Astrocyte (in vitro differentiated cells and primary cell): ENCODE measurements at regions not wholly inside any gene's neighbourhood (a gene's known extent, or its start where the extent isn't known, plus 50 kb on each side); places are given as distances from the start of the nearest gene placed in this dataset.

ENCODE experiments used
- DNase-seq: peaks from one replicate; pipeline ENCODE4 v3.0.0-alpha.2; 2010; ENCODE audit warnings: low read depth
- FAIRE-seq: peaks from 2 replicates; lab custom pipeline; 2011; peaks lifted over from hg19 to GRCh38; lab: Jason Lieb, UNC
- H2AFZ ChIP-seq: 2 replicates; pipeline ENCODE4 v1.6.0; 2012; ENCODE audit warnings: low read depth, low read length, inconsistent platforms
- H3K27ac ChIP-seq: 2 replicates; pipeline ENCODE4 v1.5.1; 2011; ENCODE audit warnings: low read depth, low read length, inconsistent platforms
- H3K27me3 ChIP-seq: 2 replicates; pipeline ENCODE4 v1.6.0; 2011; ENCODE audit warnings: low read length, inconsistent platforms; ENCODE audit not compliant: insufficient read depth
- H3K36me3 ChIP-seq: 2 replicates; pipeline ENCODE4 v1.5.1; 2011; ENCODE audit warnings: low read length, inconsistent platforms; ENCODE audit not compliant: insufficient read depth
- H3K4me1 ChIP-seq: 2 replicates; pipeline ENCODE4 v1.5.1; 2011; ENCODE audit warnings: low read length, inconsistent platforms; ENCODE audit not compliant: insufficient read depth
- H3K4me2 ChIP-seq: 2 replicates; pipeline ENCODE4 v1.6.0; 2012; ENCODE audit warnings: low read length, inconsistent platforms
- H3K4me3 ChIP-seq: 2 replicates; pipeline ENCODE4 v1.5.1; 2011; ENCODE audit warnings: low read depth, mild to moderate bottlenecking, low read length, inconsistent platforms; ENCODE audit not compliant: insufficient read depth
- H3K79me2 ChIP-seq: 2 replicates; pipeline ENCODE4 v1.6.0; 2012; ENCODE audit warnings: mild to moderate bottlenecking, low read length, inconsistent platforms; ENCODE audit not compliant: insufficient read depth
- H3K9ac ChIP-seq: 2 replicates; pipeline ENCODE4 v1.6.0; 2012; ENCODE audit warnings: mild to moderate bottlenecking, low read length, inconsistent platforms
- H3K9me3 ChIP-seq: 2 replicates; pipeline ENCODE4 v1.5.1; 2012; ENCODE audit warnings: low read depth, mild to moderate bottlenecking, low read length, inconsistent platforms; ENCODE audit not compliant: insufficient read depth
- H4K20me1 ChIP-seq: 2 replicates; pipeline ENCODE4 v1.6.0; 2012; ENCODE audit warnings: low read length, inconsistent platforms; ENCODE audit not compliant: insufficient read depth
- H3K27ac Mint-ChIP-seq: one replicate; pipeline ENCODE4 v1.8.0; 2021; ENCODE audit warnings: mild to moderate bottlenecking, mixed read lengths; ENCODE audit not compliant: unreplicated experiment
- H3K27me3 Mint-ChIP-seq: one replicate; pipeline ENCODE4 v1.8.0; 2021; ENCODE audit warnings: low read depth, mixed read lengths; ENCODE audit not compliant: unreplicated experiment
- H3K36me3 Mint-ChIP-seq: one replicate; pipeline ENCODE4 v1.8.0; 2021; ENCODE audit warnings: low read depth, mixed read lengths; ENCODE audit not compliant: unreplicated experiment
- H3K4me1 Mint-ChIP-seq: one replicate; pipeline ENCODE4 v1.8.0; 2021; ENCODE audit warnings: low read depth, mixed read lengths; ENCODE audit not compliant: unreplicated experiment
- H3K4me3 Mint-ChIP-seq: one replicate; pipeline ENCODE4 v1.8.0; 2021; ENCODE audit warnings: mild to moderate bottlenecking, moderate library complexity, mixed read lengths; ENCODE audit not compliant: unreplicated experiment
- H3K9me3 Mint-ChIP-seq: one replicate; pipeline ENCODE4 v1.8.0; 2021; ENCODE audit warnings: mild to moderate bottlenecking, mixed read lengths; ENCODE audit not compliant: unreplicated experiment
- EZH2 ChIP-seq: IDR thresholded peaks from 2 replicates; pipeline ENCODE4 v1.6.1; 2012; ENCODE audit warnings: mild to moderate bottlenecking, low read length, inconsistent platforms; ENCODE audit not compliant: insufficient read depth
- TF ChIP-seq, protein P1 (sequence below): IDR thresholded peaks from 2 replicates; pipeline ENCODE4 v1.5.1; 2011; ENCODE audit warnings: low read depth, mild to moderate bottlenecking, inconsistent platforms, low read length, moderate library complexity; ENCODE audit not compliant: insufficient read depth

- no peaks in the 10 kb centered on the region for H4K20me1 ChIP-seq
- H3K27me3 ChIP-seq: no peaks in the 10 kb centered on the region
- no peak overlapping the region for H2AFZ ChIP-seq
- Mint-ChIP-seq H3K9me3 (no peaks in the 10 kb centered on the region), H3K36me3 (no peaks in the 10 kb centered on the region), H3K27ac (no peak overlapping the region), H3K27me3 (peaks cover 9% of the 10 kb centered on the region), H3K4me3 (no peak overlapping the region), H3K4me1 (no peaks in the 10 kb centered on the region)
- DNase-seq (no peak), FAIRE-seq (no peak)
- no peak for TF ChIP-seq EZH2
- TF ChIP-seq, protein P1, sequence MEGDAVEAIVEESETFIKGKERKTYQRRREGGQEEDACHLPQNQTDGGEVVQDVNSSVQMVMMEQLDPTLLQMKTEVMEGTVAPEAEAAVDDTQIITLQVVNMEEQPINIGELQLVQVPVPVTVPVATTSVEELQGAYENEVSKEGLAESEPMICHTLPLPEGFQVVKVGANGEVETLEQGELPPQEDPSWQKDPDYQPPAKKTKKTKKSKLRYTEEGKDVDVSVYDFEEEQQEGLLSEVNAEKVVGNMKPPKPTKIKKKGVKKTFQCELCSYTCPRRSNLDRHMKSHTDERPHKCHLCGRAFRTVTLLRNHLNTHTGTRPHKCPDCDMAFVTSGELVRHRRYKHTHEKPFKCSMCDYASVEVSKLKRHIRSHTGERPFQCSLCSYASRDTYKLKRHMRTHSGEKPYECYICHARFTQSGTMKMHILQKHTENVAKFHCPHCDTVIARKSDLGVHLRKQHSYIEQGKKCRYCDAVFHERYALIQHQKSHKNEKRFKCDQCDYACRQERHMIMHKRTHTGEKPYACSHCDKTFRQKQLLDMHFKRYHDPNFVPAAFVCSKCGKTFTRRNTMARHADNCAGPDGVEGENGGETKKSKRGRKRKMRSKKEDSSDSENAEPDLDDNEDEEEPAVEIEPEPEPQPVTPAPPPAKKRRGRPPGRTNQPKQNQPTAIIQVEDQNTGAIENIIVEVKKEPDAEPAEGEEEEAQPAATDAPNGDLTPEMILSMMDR: no peak
- H3K4me1 ChIP-seq: no peaks in the 10 kb centered on the region
- H3K9me3 ChIP-seq: no peaks in the 10 kb centered on the region
- H3K4me2 ChIP-seq: no peak overlapping the region
- no peaks in the 10 kb centered on the region for H3K36me3 ChIP-seq
- no peak overlapping the region for H3K27ac ChIP-seq
- H3K9ac ChIP-seq: no peak overlapping the region
- H3K4me3 ChIP-seq: no peak overlapping the region
- no peaks in the 10 kb centered on the region for H3K79me2 ChIP-seq
These were observed 50.6 kb upstream of the EXOC2 start for GRCh38 chr6:743320-744096.
